AG04449 (cell line): ENCODE measurements at regions not wholly inside any gene's neighbourhood (a gene's known extent, or its start where the extent isn't known, plus 50 kb on each side); places are given as distances from the start of the nearest gene placed in this dataset.

Experiments used
- CTCF ChIA-PET: fragments of 350-600 bp; formaldehyde crosslinking; extraction: SDS; loops from one replicate; lab custom pipeline; 2021; ENCODE audit warnings: antibody characterized with exemption; lab: Yijun Ruan, JAX
- POLR2A ChIA-PET: fragments of 400-600, 350-600 bp; formaldehyde crosslinking; extraction: SDS; loops from one replicate; lab custom pipeline; 2020; ENCODE audit warnings: antibody characterized with exemption, inconsistent platforms; lab: Yijun Ruan, JAX
- DNase-seq: peaks from one replicate; pipeline ENCODE4 v3.0.0-alpha.2; 2010; ENCODE audit warnings: low read depth, low spot score
- H3K4me3 ChIP-seq: 2 replicates; pipeline ENCODE4 v1.5.1; 2011; ENCODE audit warnings: low read depth, mild to moderate bottlenecking, control low read depth, low read length
- CTCF ChIP-seq: IDR thresholded peaks from one replicate; pipeline ENCODE4 v1.5.1; 2011; ENCODE audit warnings: mild to moderate bottlenecking, moderate library complexity, low read length, control low read depth, inconsistent platforms; ENCODE audit not compliant: insufficient read depth; ENCODE audit errors: missing control alignments

GRCh38 chr3:20701641-20702040, 515.6 kb upstream of the SGO1 start:
- CTCF ChIA-PET: no interaction called here
- DNase-seq: no peak
- no peak for TF ChIP-seq CTCF
- POLR2A ChIA-PET: no interaction called here
- H3K4me3 ChIP-seq: no peak overlapping the region

- ChIA-PET CTCF (no interaction called here), POLR2A (no interaction called here)
- DNase-seq: no peak
Measured at GRCh38 chr3:20700714-20701113, 514.7 kb upstream of the SGO1 start.

GRCh38 chr3:20698896-20699295, 512.9 kb upstream of the SGO1 start:
- no peak overlapping the region for H3K4me3 ChIP-seq
- no peak for DNase-seq
- ChIA-PET CTCF (no interaction called here), POLR2A (no interaction called here)
- TF ChIP-seq CTCF: no peak

More at GRCh38 chr3:20700714-20701113, 514.7 kb upstream of the SGO1 start:
- H3K4me3 ChIP-seq: no peak overlapping the region
- TF ChIP-seq CTCF: no peak

- ChIA-PET POLR2A (no interaction called here), CTCF (no interaction called here)
- no peak overlapping the region for H3K4me3 ChIP-seq
- no peak for DNase-seq
- no peak for TF ChIP-seq CTCF
Measured at GRCh38 chr3:20696388-20697150, 510.6 kb upstream of the SGO1 start.

- ChIA-PET POLR2A (no interaction called here), CTCF (interaction anchor here (1.7 kb wide), 1 partner anchor 14 kb away, joined by 3 read pairs; no protein-coding TSS in a partner anchor)
- no peak for DNase-seq
- H3K4me3 ChIP-seq: no peak overlapping the region
- no peak for TF ChIP-seq CTCF
Measured at GRCh38 chr3:20692675-20693074, 506.7 kb upstream of the SGO1 start.

GRCh38 chr3:20683910-20684309, 497.9 kb upstream of the SGO1 start:
- DNase-seq: peak; percentile 63
- no peak for TF ChIP-seq CTCF
- no peak overlapping the region for H3K4me3 ChIP-seq
- POLR2A ChIA-PET: no interaction called here
- CTCF ChIA-PET: interaction anchor here (1.0 kb wide), 1 partner anchor 11 kb away, joined by 3 read pairs; no protein-coding TSS in a partner anchor
